ENCODE measurements at regions not wholly inside any gene's neighbourhood (a gene's known extent, or its start where the extent isn't known, plus 50 kb on each side); places are given as distances from the start of the nearest gene placed in this dataset.

GRCh38 chr7:16170671-16171070 is 250.7 kb downstream of the CRPPA start:
- H3K27me3 ChIP-seq (ENCODE audit: control insufficient read depth in 2 of 2, insufficient read depth in 2 of 2, low read length in 2 of 2): no peaks in the 10 kb centered on the region
- no TSS peak for BruUV-seq (replicated peaks)
- no peaks in the 10 kb centered on the region for H4K20me1 ChIP-seq (replicated peaks; ENCODE audit: control insufficient read depth, insufficient read depth, low read length)
- intact Hi-C loops (cut with micrococcal nuclease): no loop called here
- DNase-seq (ENCODE audit: extremely low read depth in 1 of 4, low spot score in 3 of 4): no peak
- H3K9me1 ChIP-seq (ENCODE audit: control insufficient read depth, insufficient read depth, low read length): no peaks in the 10 kb centered on the region
- in situ Hi-C loops (cut with MboI): no loop called here
- no peaks in the 10 kb centered on the region for H3K9me3 ChIP-seq (replicated peaks; ENCODE audit: control insufficient read depth, insufficient read depth, low read depth, low read length)
- POLR2A ChIA-PET: no interaction called here
- H3K4me3 ChIP-seq: no peak overlapping the region
- H3K79me2 ChIP-seq (ENCODE audit: control insufficient read depth, insufficient read depth, low read length): no peaks in the 10 kb centered on the region
- no peak overlapping the region for H2AFZ ChIP-seq (ENCODE audit: low read depth, low read length)
- no peak overlapping the region for H3K27ac ChIP-seq (ENCODE audit: extremely low read depth, low read depth, low read length)
- TF ChIP-seq ARNT (IDR thresholded peaks at IDR 0.05) (no peak), MAFF (IDR thresholded peaks at IDR 0.05; ENCODE audit: low read length) (no peak), ZNF282 (CRISPR knock-in tag; IDR thresholded peaks at IDR 0.05) (no peak), MED1 (CRISPR knock-in tag; IDR thresholded peaks at IDR 0.05; ENCODE audit: borderline replicate concordance) (no peak), ZNF668 (CRISPR knock-in tag; IDR thresholded peaks at IDR 0.05) (no peak), ZNF263 (CRISPR knock-in tag; IDR thresholded peaks at IDR 0.05; ENCODE audit: borderline replicate concordance) (no peak), IRF2 (CRISPR knock-in tag; IDR thresholded peaks at IDR 0.05) (no peak), ZBTB43 (CRISPR knock-in tag; IDR thresholded peaks at IDR 0.05) (no peak), KLF6 (CRISPR knock-in tag; IDR thresholded peaks at IDR 0.05; ENCODE audit: borderline replicate concordance) (no peak), SMAD2 (IDR thresholded peaks at IDR 0.05; ENCODE audit: low read depth, low read length) (no peak), BRF1 (IDR thresholded peaks at IDR 0.05; ENCODE audit: borderline replicate concordance, extremely low read depth, insufficient read length) (no peak), CXXC5 (CRISPR knock-in tag; IDR thresholded peaks at IDR 0.05) (no peak)
- TF ChIP-seq, protein P1, sequence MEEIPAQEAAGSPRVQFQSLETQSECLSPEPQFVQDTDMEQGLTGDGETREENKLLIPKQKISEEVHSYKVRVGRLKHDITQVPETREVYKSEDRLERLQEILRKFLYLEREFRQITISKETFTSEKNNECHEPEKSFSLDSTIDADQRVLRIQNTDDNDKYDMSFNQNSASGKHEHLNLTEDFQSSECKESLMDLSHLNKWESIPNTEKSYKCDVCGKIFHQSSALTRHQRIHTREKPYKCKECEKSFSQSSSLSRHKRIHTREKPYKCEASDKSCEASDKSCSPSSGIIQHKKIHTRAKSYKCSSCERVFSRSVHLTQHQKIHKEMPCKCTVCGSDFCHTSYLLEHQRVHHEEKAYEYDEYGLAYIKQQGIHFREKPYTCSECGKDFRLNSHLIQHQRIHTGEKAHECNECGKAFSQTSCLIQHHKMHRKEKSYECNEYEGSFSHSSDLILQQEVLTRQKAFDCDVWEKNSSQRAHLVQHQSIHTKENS (CRISPR knock-in tag; IDR thresholded peaks at IDR 0.05): no peak
- TF ChIP-seq, protein P2, sequence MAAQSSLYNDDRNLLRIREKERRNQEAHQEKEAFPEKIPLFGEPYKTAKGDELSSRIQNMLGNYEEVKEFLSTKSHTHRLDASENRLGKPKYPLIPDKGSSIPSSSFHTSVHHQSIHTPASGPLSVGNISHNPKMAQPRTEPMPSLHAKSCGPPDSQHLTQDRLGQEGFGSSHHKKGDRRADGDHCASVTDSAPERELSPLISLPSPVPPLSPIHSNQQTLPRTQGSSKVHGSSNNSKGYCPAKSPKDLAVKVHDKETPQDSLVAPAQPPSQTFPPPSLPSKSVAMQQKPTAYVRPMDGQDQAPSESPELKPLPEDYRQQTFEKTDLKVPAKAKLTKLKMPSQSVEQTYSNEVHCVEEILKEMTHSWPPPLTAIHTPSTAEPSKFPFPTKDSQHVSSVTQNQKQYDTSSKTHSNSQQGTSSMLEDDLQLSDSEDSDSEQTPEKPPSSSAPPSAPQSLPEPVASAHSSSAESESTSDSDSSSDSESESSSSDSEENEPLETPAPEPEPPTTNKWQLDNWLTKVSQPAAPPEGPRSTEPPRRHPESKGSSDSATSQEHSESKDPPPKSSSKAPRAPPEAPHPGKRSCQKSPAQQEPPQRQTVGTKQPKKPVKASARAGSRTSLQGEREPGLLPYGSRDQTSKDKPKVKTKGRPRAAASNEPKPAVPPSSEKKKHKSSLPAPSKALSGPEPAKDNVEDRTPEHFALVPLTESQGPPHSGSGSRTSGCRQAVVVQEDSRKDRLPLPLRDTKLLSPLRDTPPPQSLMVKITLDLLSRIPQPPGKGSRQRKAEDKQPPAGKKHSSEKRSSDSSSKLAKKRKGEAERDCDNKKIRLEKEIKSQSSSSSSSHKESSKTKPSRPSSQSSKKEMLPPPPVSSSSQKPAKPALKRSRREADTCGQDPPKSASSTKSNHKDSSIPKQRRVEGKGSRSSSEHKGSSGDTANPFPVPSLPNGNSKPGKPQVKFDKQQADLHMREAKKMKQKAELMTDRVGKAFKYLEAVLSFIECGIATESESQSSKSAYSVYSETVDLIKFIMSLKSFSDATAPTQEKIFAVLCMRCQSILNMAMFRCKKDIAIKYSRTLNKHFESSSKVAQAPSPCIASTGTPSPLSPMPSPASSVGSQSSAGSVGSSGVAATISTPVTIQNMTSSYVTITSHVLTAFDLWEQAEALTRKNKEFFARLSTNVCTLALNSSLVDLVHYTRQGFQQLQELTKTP (IDR thresholded peaks at IDR 0.05; ENCODE audit: low read depth in 1 of 2, partially characterized antibody in 2 of 2): no peak
- no peak overlapping the region for H3K9ac ChIP-seq (ENCODE audit: insufficient read depth in 1 of 2, low read depth in 2 of 2, low read length in 2 of 2)
- ATAC-seq: no peak
- H3K36me3 ChIP-seq (ENCODE audit: control insufficient read depth, insufficient read depth, low read length): no peaks in the 10 kb centered on the region
- WGBS (ENCODE audit: insufficient coverage, low coverage, missing lambda C conversion rate): 94% methylated on average over 14 of the region's 18 CpGs
- no peak overlapping the region for H3K4me2 ChIP-seq (ENCODE audit: insufficient read depth, low read length)
- CTCF ChIA-PET (ENCODE audit: low intra/inter-chr PET ratio): no interaction called here
- H3K4me1 ChIP-seq (replicated peaks in 1 of 2; ENCODE audit: control insufficient read depth in 2 of 2, insufficient read depth in 2 of 2, low read length in 2 of 2): 0 out of 5 replicates have a peak, but pooled peaks cover 0 to 3% of the 10 kb centered on the region in 2 experiments
- FAIRE-seq: no peak
